ENCODE measurements at regions not wholly inside any gene's neighbourhood (a gene's known extent, or its start where the extent isn't known, plus 50 kb on each side); places are given as distances from the start of the nearest gene placed in this dataset.

GRCh38 chr1:221104596-221104995 is 225.4 kb downstream of the HLX start:
- no peak for DNase-seq (ENCODE audit: low read depth)

- DNase-seq (ENCODE audit: low read depth): no peak
These were observed 226.3 kb downstream of the HLX start for GRCh38 chr1:221105578-221105977.

- DNase-seq (ENCODE audit: low read depth): no peak
These were observed 227.4 kb downstream of the HLX start for GRCh38 chr1:221106616-221107015.

- no peak for DNase-seq (ENCODE audit: low read depth)
These were observed 230.7 kb downstream of the HLX start for GRCh38 chr1:221109930-221110329.

GRCh38 chr1:221117133-221117532 is 237.9 kb downstream of the HLX start:
- DNase-seq (ENCODE audit: low read depth): peak; percentile 49

- DNase-seq (ENCODE audit: low read depth): peak; percentile 80
These were observed 238.3 kb downstream of the HLX start for GRCh38 chr1:221117548-221117951.

- no peak for DNase-seq (ENCODE audit: low read depth)
These were observed 239.1 kb downstream of the HLX start for GRCh38 chr1:221118176-221118937.

- DNase-seq (ENCODE audit: low read depth): no peak
These were observed 239.7 kb downstream of the HLX start for GRCh38 chr1:221118938-221119320.

- no peak for DNase-seq (ENCODE audit: low read depth)
These were observed 243.3 kb downstream of the HLX start for GRCh38 chr1:221122501-221122900.

GRCh38 chr1:221125976-221126375 is 246.7 kb downstream of the HLX start:
- DNase-seq (ENCODE audit: low read depth): no peak

- no peak for DNase-seq (ENCODE audit: low read depth)
These were observed 258.4 kb downstream of the HLX start for GRCh38 chr1:221137666-221138065.

GRCh38 chr1:221138516-221138915 is 259.3 kb downstream of the HLX start:
- DNase-seq (ENCODE audit: low read depth): no peak

- DNase-seq (ENCODE audit: low read depth): no peak
These were observed 260.7 kb downstream of the HLX start for GRCh38 chr1:221139991-221140390.

GRCh38 chr1:221141096-221141495 is 261.9 kb downstream of the HLX start:
- no peak for DNase-seq (ENCODE audit: low read depth)

- no peak for DNase-seq (ENCODE audit: low read depth)
These were observed 262.5 kb downstream of the HLX start for GRCh38 chr1:221141606-221142285.

GRCh38 chr1:221148660-221149059 is 269.4 kb downstream of the HLX start:
- DNase-seq (ENCODE audit: low read depth): no peak

- no peak for DNase-seq (ENCODE audit: low read depth)
These were observed 269.9 kb downstream of the HLX start for GRCh38 chr1:221149111-221149510.

- no peak for DNase-seq (ENCODE audit: low read depth)
These were observed 270.4 kb downstream of the HLX start for GRCh38 chr1:221149555-221150075.

GRCh38 chr1:221150996-221151395 is 271.8 kb downstream of the HLX start:
- DNase-seq (ENCODE audit: low read depth): peak; percentile 53

- DNase-seq (ENCODE audit: low read depth): no peak
These were observed 275.7 kb downstream of the HLX start for GRCh38 chr1:221154932-221155331.

GRCh38 chr1:221157026-221157761 is 278.0 kb downstream of the HLX start:
- no peak for DNase-seq (ENCODE audit: low read depth)

GRCh38 chr1:221159608-221160007 is 280.4 kb downstream of the HLX start:
- no peak for DNase-seq (ENCODE audit: low read depth)

- no peak for DNase-seq (ENCODE audit: low read depth)
These were observed 282.4 kb downstream of the HLX start for GRCh38 chr1:221161571-221162041.
